ENCODE measurements at regions not wholly inside any gene's neighbourhood (a gene's known extent, or its start where the extent isn't known, plus 50 kb on each side); places are given as distances from the start of the nearest gene placed in this dataset.
"Not testable (repeated sequence)": the region's sequence is repeated elsewhere in the genome, so short reads cannot be mapped to it uniquely, and the experiment has no call there.

- TF ChIP-seq CTCF (IDR thresholded peaks at IDR 0.05 in 8 of 11, conservative IDR thresholded peaks at IDR 0.05 in 3 of 11) = no peak
- TF ChIP-seq POLR2A (IDR thresholded peaks at IDR 0.05) = no peak
- TF ChIP-seq POLR2AphosphoS5 (IDR thresholded peaks at IDR 0.05) = no peak
- WGBS, 5 donors = 84 to 99% (median 97%) methylated on average over 2 of the region's 2 CpGs
- no peak for DNase-seq
- no peak overlapping the region for H3K4me3 ChIP-seq
- H3K36me3 ChIP-seq = no peaks in the 10 kb centered on the region
- no peak overlapping the region for H3K27ac ChIP-seq
- no peaks in the 10 kb centered on the region for H3K4me1 ChIP-seq
- intact Hi-C loops (cut with DNase I; ENCODE audit: low total_unique reads) = no loop called here
- no peaks in the 10 kb centered on the region for H3K9me3 ChIP-seq
- no peaks in the 10 kb centered on the region for H3K27me3 ChIP-seq (replicated peaks in 1 of 7)
These were observed 546.7 kb upstream of the ADGRL2 start for GRCh38 chr1:81254068-81254467.

GRCh38 chr1:81252471-81253151 is 548.1 kb upstream of the ADGRL2 start:
- no peaks in the 10 kb centered on the region for H3K36me3 ChIP-seq
- no peak for DNase-seq
- TF ChIP-seq POLR2AphosphoS5 (IDR thresholded peaks at IDR 0.05) (no peak), POLR2A (IDR thresholded peaks at IDR 0.05) (no peak), CTCF (IDR thresholded peaks at IDR 0.05 in 8 of 11, conservative IDR thresholded peaks at IDR 0.05 in 3 of 11) (no peak)
- H3K4me3 ChIP-seq = no peak overlapping the region
- H3K27me3 ChIP-seq (replicated peaks in 1 of 7) = no peaks in the 10 kb centered on the region
- H3K27ac ChIP-seq = no peak overlapping the region
- H3K4me1 ChIP-seq = no peaks in the 10 kb centered on the region
- no peaks in the 10 kb centered on the region for H3K9me3 ChIP-seq
- intact Hi-C loops (cut with DNase I; ENCODE audit: low total_unique reads) = no loop called here

GRCh38 chr1:81250825-81251224 is 549.9 kb upstream of the ADGRL2 start:
- DNase-seq; H3K4me1 ChIP-seq; intact Hi-C loops (cut with DNase I; ENCODE audit: low total_unique reads); H3K9me3 ChIP-seq; H3K27me3 ChIP-seq (replicated peaks in 1 of 7); H3K36me3 ChIP-seq; H3K27ac ChIP-seq; H3K4me3 ChIP-seq: not testable (repeated sequence)
- 72 to 90% (median 83%) methylated on average over 4 to 5 of the region's 5 CpGs for WGBS, 5 donors

DNA sequence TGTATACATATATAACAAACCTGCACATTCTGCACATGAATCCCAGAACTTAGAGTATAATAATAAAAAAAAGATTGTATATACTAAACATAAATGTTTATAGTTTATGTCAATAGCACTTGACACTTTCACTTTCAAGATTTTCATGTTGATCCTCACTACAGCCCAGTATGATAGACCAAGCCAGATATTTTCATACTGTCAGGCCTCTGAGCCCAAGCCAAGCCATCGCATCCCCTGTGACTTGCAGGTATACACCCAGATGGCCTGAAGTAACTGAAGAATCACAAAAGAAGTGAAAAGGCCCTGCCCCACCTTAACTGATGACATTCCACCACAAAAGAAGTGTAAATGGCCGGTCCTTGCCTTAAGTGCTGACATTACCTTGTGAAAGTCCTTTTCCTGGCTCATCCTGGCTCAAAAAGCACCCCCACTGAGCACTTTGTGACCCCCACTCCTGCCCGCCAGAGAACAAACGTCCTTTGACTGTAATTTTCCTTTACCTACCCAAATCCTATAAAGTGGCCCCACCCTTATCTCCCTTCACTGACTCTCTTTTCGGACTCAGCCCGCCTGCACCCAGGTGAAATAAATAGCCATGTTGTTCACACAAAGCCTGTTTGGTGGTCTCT is 555.5 kb upstream of the ADGRL2 start:
- H3K27me3 ChIP-seq (replicated peaks in 1 of 7); H3K4me1 ChIP-seq; H3K4me3 ChIP-seq; DNase-seq; intact Hi-C loops (cut with DNase I; ENCODE audit: low total_unique reads); H3K9me3 ChIP-seq; H3K36me3 ChIP-seq; H3K27ac ChIP-seq: not testable (repeated sequence)
- WGBS, 5 donors = 82 to 91% (median 86%) methylated on average over 5 to 6 of the region's 6 CpGs

DNA sequence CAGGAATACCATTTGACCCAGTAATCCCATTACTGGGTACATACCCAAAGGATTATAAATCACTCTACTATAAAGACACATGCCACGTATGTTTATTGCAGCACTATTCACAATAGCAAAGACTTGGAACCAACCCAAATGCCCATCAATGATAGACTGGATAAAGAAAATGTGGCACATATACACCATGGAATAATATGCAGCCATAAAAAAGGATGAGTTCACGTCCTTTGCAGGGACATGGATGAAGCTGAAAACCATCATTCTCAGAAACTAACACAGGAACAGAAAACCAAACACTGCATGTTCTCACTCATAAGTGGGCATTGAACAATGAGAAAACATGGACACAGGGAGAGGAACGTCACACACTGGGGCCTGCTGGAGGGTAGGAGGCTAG is 556.1 kb upstream of the ADGRL2 start:
- H3K27me3 ChIP-seq (replicated peaks in 1 of 7); H3K36me3 ChIP-seq; H3K4me1 ChIP-seq; H3K27ac ChIP-seq; DNase-seq; H3K4me3 ChIP-seq; H3K9me3 ChIP-seq; intact Hi-C loops (cut with DNase I; ENCODE audit: low total_unique reads): not testable (repeated sequence)
- 82 to 93% (median 85%) methylated on average over 3 of the region's 3 CpGs for WGBS, 5 donors
